HepG2 (cell line): ENCODE measurements at regions not wholly inside any gene's neighbourhood (a gene's known extent, or its start where the extent isn't known, plus 50 kb on each side); places are given as distances from the start of the nearest gene placed in this dataset.
A peak's percentile ranks its signal among the peaks of the same experiment; 100 is the strongest.

Experiments
- ATAC-seq: fragments of 200-7000 bp; cut with Tn5 transposase; 3 replicates; pipeline ENCODE4 v1.9.1; 2020; ENCODE audit warnings: mild to moderate bottlenecking, moderate library complexity
- BruUV-seq: library from RNA; stranded (reverse); fragments of 400-500 nt; replicated peaks from 2 replicates; lab custom pipeline; 2021; lab: Mats Ljungman, UMichigan
- CTCF ChIA-PET: fragments of 300-600 bp; formaldehyde crosslinking; extraction: SDS; loops from one replicate; lab custom pipeline; 2021; ENCODE audit warnings: low total read pairs, inconsistent platforms, low intra/inter-chr PET ratio; lab: Yijun Ruan, JAX
- POLR2A ChIA-PET: fragments of 350-600 bp; sonication (Branson Sonifier 250); formaldehyde crosslinking; loops from one replicate; lab custom pipeline; 2020; ENCODE audit warnings: antibody characterized with exemption, inconsistent platforms; lab: Yijun Ruan, JAX
- DNase-seq: peaks from one replicate; pipeline ENCODE4 v3.0.0-alpha.2; 2015; ENCODE audit warnings: low spot score
- FAIRE-seq: peaks from 3 replicates; lab custom pipeline; 2011; peaks lifted over from hg19 to GRCh38; lab: Jason Lieb, UNC
- H2AFZ ChIP-seq: one replicate; pipeline ENCODE4 v1.6.1; 2011; ENCODE audit warnings: low read length, inconsistent platforms
- H3K27ac ChIP-seq: fragments of 300-600 bp; 3 replicates; pipeline ENCODE4 v1.8.0; 2011; ENCODE audit warnings: mixed run types, mild to moderate bottlenecking, mixed read lengths, low read length, inconsistent platforms; ENCODE audit not compliant: insufficient read depth; ENCODE audit errors: extremely low read length
- H3K27me3 ChIP-seq, 2 experiments: fragments of 200-600 bp in 1 of 2; 2 replicates in 1 of 2; 3 replicates in 1 of 2; pipeline versions ENCODE4 v1.6.0 to v1.8.0; 2011; ENCODE audit warnings: low read length in 2 of 2, mild to moderate bottlenecking in 2 of 2, moderate library complexity in 2 of 2, inconsistent platforms in 1 of 2; ENCODE audit not compliant: insufficient read depth in 2 of 2, control insufficient read depth in 1 of 2
- H3K36me3 ChIP-seq, 2 experiments: fragments of 200-600 bp in 1 of 2; replicated peaks in 1 of 2; 2 replicates in 1 of 2; 3 replicates in 1 of 2; pipeline versions ENCODE4 v1.5.1 to v1.8.0; 2011; ENCODE audit warnings: low read length in 2 of 2, inconsistent platforms in 1 of 2; ENCODE audit not compliant: insufficient read depth in 2 of 2, control insufficient read depth in 1 of 2
- H3K4me1 ChIP-seq: 2 replicates; pipeline ENCODE4 v1.5.1; 2012; ENCODE audit warnings: low read length, inconsistent platforms; ENCODE audit not compliant: insufficient read depth
- H3K4me2 ChIP-seq: 2 replicates; pipeline ENCODE4 v1.6.0; 2011; ENCODE audit warnings: low read depth, low read length, inconsistent platforms
- H3K4me3 ChIP-seq, 3 experiments: fragments of 200-600 bp in 1 of 3; sonication (generic), shearing (Covaris generic) in 1 of 3; replicated peaks in 1 of 3; 2 replicates each; pipeline ENCODE4 v1.5.1; 2011 to 2016; ENCODE audit warnings: low read length in 3 of 3, inconsistent platforms in 2 of 3, low read depth in 2 of 3, mild to moderate bottlenecking in 2 of 3, control low read depth in 1 of 3, mixed read lengths in 1 of 3; ENCODE audit not compliant: insufficient read depth in 1 of 3
- H3K79me2 ChIP-seq: one replicate; pipeline ENCODE4 v1.6.1; 2011; ENCODE audit warnings: low read length, inconsistent platforms; ENCODE audit not compliant: insufficient read depth
- H3K9ac ChIP-seq: 2 replicates; pipeline ENCODE4 v1.6.0; 2011; ENCODE audit warnings: mild to moderate bottlenecking, low read depth, low read length, inconsistent platforms; ENCODE audit not compliant: insufficient read depth
- H3K9me3 ChIP-seq: 2 replicates; pipeline ENCODE4 v1.5.1; 2012; ENCODE audit warnings: mild to moderate bottlenecking, low read length
- H4K20me1 ChIP-seq: 2 replicates; pipeline ENCODE4 v1.6.0; 2011; ENCODE audit warnings: inconsistent platforms, mild to moderate bottlenecking, low read length, moderate library complexity; ENCODE audit not compliant: insufficient read depth
- CTCF ChIP-seq: sonication (generic); formaldehyde crosslinking; IDR thresholded peaks from 2 replicates; pipeline ENCODE4 v1.5.0; 2020; ENCODE audit warnings: mild to moderate bottlenecking, missing genetic modification reagents, moderate library complexity
- E2F5 ChIP-seq: sonication (generic); formaldehyde crosslinking; conservative IDR thresholded peaks from 2 replicates; pipeline ENCODE4 v1.4.0; 2020; ENCODE audit warnings: missing genetic modification reagents
- RAD21 ChIP-seq: fragments of 450-650 bp; formaldehyde crosslinking; IDR thresholded peaks from 2 replicates; pipeline ENCODE4 v1.5.0; 2020; ENCODE audit warnings: mild to moderate bottlenecking
- SMC3 ChIP-seq: IDR thresholded peaks from 2 replicates; pipeline ENCODE4 v1.6.1; 2011; ENCODE audit warnings: low read length, improper control_type of control experiment
- STAG1 ChIP-seq: sonication (generic); formaldehyde crosslinking; IDR thresholded peaks from 2 replicates; pipeline ENCODE4 v1.4.0; 2020; ENCODE audit warnings: missing genetic modification reagents
- ZNF136 ChIP-seq: sonication (generic); formaldehyde crosslinking; IDR thresholded peaks from 2 replicates; pipeline ENCODE4 v1.8.1; 2022; ENCODE audit warnings: low read depth, mild to moderate bottlenecking, moderate library complexity, missing genetic modification reagents
- WGBS: methylation state at CpG from one replicate; pipeline ENCODE4 v1.1.6; 2017; ENCODE audit warnings: low lambda C conversion rate; 5-methylcytosine and 5-hydroxymethylcytosine counted together
- in situ Hi-C: cut with HindIII; loops from 2 replicates; pipeline ENCODE4 v1.10.0; 2017; ENCODE audit warnings: low pct_unique_long_range_greater_than_20kb; ENCODE audit not compliant: extremely low pct_ligation_motif_present
- intact Hi-C: fragments of 100-400 bp; cut with micrococcal nuclease; formaldehyde crosslinking; loops from one replicate; pipeline ENCODE4 v1.10.0; 2022; ENCODE audit not compliant: unreplicated experiment

- Histone ChIP-seq H3K4me3 (no peak overlapping the region), H3K9me3 (no peaks in the 10 kb centered on the region), H3K36me3 (no peaks in the 10 kb centered on the region), H3K4me1 (no peaks in the 10 kb centered on the region), H3K79me2 (no peaks in the 10 kb centered on the region), H3K27ac (no peak overlapping the region), H4K20me1 (no peaks in the 10 kb centered on the region), H3K9ac (no peak overlapping the region), H2AFZ (no peak overlapping the region), H3K4me2 (no peak overlapping the region), H3K27me3 (no peaks in the 10 kb centered on the region)
- DNase-seq (peak; percentile 35), ATAC-seq (peak; percentile 99), FAIRE-seq (peak; percentile 61)
- intact Hi-C loops, result no loop called here
- TF ChIP-seq RAD21 (peak; percentile 53), E2F5 (CRISPR knock-in tag) (no peak), ZNF136 (no peak), STAG1 (peak; percentile 58), SMC3 (peak; percentile 55; the same call in 1 of the 2 replicates), CTCF (peak; percentile 65)
- BruUV-seq, result no TSS peak
- CTCF ChIA-PET, result no interaction called here
- 75% methylated on average over 2 of the region's 2 CpGs for WGBS
- POLR2A ChIA-PET, result no interaction called here
- in situ Hi-C loops, result no loop called here
These were observed 517.4 kb downstream of the CCSER2 start for GRCh38 chr10:84845628-84846261.
